ENCODE measurements at regions not wholly inside any gene's neighbourhood (a gene's known extent, or its start where the extent isn't known, plus 50 kb on each side); places are given as distances from the start of the nearest gene placed in this dataset.
A peak's percentile ranks its signal among the peaks of the same experiment; 100 is the strongest.
"Not testable (repeated sequence)": the region's sequence is repeated elsewhere in the genome, so short reads cannot be mapped to it uniquely, and the experiment has no call there.

- DNase-seq: no peak
- H3K27me3 Mint-ChIP-seq: peaks cover 72% of the 10 kb centered on the region
- no peak overlapping the region for H3K27ac Mint-ChIP-seq
- no peaks in the 10 kb centered on the region for H3K9me3 Mint-ChIP-seq
- no peak overlapping the region for H3K4me3 Mint-ChIP-seq
- H3K4me1 Mint-ChIP-seq (ENCODE audit: low read depth): no peaks in the 10 kb centered on the region
- H3K36me3 Mint-ChIP-seq (ENCODE audit: low read depth): no peaks in the 10 kb centered on the region
Observed at GRCh38 chrX:130467936-130468335, 66.1 kb downstream of the RBMX2 start.

DNA sequence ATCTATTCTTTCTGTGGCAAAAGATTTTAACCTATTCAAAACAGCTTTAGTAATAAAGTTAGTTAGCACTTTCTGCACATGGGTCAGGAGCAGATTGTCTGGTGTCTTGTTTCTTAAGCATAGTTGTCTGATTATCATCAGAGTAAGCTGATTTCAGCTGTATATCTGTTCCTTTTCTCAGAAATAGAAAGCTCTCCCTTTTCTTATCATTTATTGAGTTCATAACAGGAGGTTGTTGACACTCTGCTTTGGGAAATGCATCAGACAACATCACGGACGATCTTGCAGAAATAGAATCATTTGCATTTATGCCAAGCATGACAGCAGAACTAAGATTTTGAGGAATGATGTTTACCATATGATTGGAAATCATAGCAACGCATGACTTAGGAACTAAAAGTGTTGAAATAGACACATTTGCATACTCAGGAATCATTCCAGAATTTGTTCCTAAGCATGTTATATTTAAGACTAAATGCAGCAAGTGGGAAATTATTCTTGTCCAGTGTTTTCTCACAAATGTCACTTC is 66.7 kb downstream of the RBMX2 start:
- peaks cover 69% of the 10 kb centered on the region for H3K27me3 Mint-ChIP-seq
- no peak for DNase-seq
- no peaks in the 10 kb centered on the region for H3K4me1 Mint-ChIP-seq (ENCODE audit: low read depth)
- no peak overlapping the region for H3K4me3 Mint-ChIP-seq
- H3K27ac Mint-ChIP-seq: no peak overlapping the region
- H3K9me3 Mint-ChIP-seq: no peaks in the 10 kb centered on the region
- no peaks in the 10 kb centered on the region for H3K36me3 Mint-ChIP-seq (ENCODE audit: low read depth)

GRCh38 chrX:130482871-130483270 is 81.1 kb downstream of the RBMX2 start:
- Mint-ChIP-seq H3K4me3 (no peak overlapping the region), H3K36me3 (ENCODE audit: low read depth) (no peaks in the 10 kb centered on the region), H3K4me1 (ENCODE audit: low read depth) (no peaks in the 10 kb centered on the region), H3K9me3 (no peaks in the 10 kb centered on the region), H3K27ac (no peak overlapping the region), H3K27me3 (peaks cover 17% of the 10 kb centered on the region)
- no peak for DNase-seq

DNA sequence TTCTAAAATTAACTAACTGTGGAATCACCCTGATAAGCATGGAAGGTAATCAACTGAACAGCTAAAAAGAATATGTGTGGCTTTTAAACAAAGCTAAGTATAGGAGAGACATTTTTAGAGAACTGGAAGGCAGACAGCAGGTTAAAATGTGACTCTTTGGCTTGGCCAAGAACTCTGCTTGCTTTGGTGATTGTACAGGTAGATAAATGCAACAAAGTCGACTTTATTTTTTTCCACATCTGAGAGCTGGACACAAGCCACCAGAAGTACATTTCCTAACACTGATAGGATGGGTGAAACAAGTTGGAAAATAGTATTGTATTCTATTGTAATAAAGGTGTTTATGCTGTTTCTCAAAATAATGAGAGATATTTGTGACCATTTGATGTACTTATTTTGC is 84.1 kb downstream of the RBMX2 start:
- Mint-ChIP-seq H3K27me3 (peaks cover 11% of the 10 kb centered on the region), H3K27ac (no peak overlapping the region), H3K36me3 (ENCODE audit: low read depth) (no peaks in the 10 kb centered on the region)

GRCh38 chrX:130495502-130495901 is 93.7 kb downstream of the RBMX2 start:
- not testable (repeated sequence) for H3K27ac Mint-ChIP-seq, H3K4me3 Mint-ChIP-seq
- peaks cover 20% of the 10 kb centered on the region for H3K27me3 Mint-ChIP-seq

More for the DNA sequence above, 84.1 kb downstream of the RBMX2 start:
- DNase-seq: no peak
- Mint-ChIP-seq H3K4me1 (ENCODE audit: low read depth) (no peaks in the 10 kb centered on the region), H3K4me3 (no peak overlapping the region), H3K9me3 (no peaks in the 10 kb centered on the region)

GRCh38 chrX:130497531-130497930 is 95.7 kb downstream of the RBMX2 start:
- Mint-ChIP-seq H3K27me3 (peaks cover 18% of the 10 kb centered on the region), H3K4me1 (ENCODE audit: low read depth) (no peaks in the 10 kb centered on the region), H3K36me3 (ENCODE audit: low read depth) (no peaks in the 10 kb centered on the region), H3K4me3 (no peak overlapping the region), H3K27ac (no peak overlapping the region), H3K9me3 (no peaks in the 10 kb centered on the region)
- DNase-seq: no peak

More at GRCh38 chrX:130495502-130495901, 93.7 kb downstream of the RBMX2 start:
- H3K9me3 Mint-ChIP-seq; H3K4me1 Mint-ChIP-seq (ENCODE audit: low read depth); DNase-seq; H3K36me3 Mint-ChIP-seq (ENCODE audit: low read depth): not testable (repeated sequence)

- DNase-seq: no peak
- H3K27me3 Mint-ChIP-seq: peaks cover 8% of the 10 kb centered on the region
- H3K27ac Mint-ChIP-seq: no peak overlapping the region
- H3K4me3 Mint-ChIP-seq: no peak overlapping the region
- H3K9me3 Mint-ChIP-seq: no peaks in the 10 kb centered on the region
- H3K4me1 Mint-ChIP-seq (ENCODE audit: low read depth): no peaks in the 10 kb centered on the region
- H3K36me3 Mint-ChIP-seq (ENCODE audit: low read depth): no peaks in the 10 kb centered on the region
Observed at GRCh38 chrX:130498653-130499274, 97.0 kb downstream of the RBMX2 start.

GRCh38 chrX:130502016-130502570 is 100.3 kb downstream of the RBMX2 start:
- Mint-ChIP-seq H3K36me3 (ENCODE audit: low read depth) (no peaks in the 10 kb centered on the region), H3K4me1 (ENCODE audit: low read depth) (no peaks in the 10 kb centered on the region), H3K4me3 (no peak overlapping the region), H3K27me3 (peaks cover 19% of the 10 kb centered on the region), H3K27ac (no peak overlapping the region), H3K9me3 (no peaks in the 10 kb centered on the region)
- no peak for DNase-seq

GRCh38 chrX:130504019-130504418 is 102.2 kb downstream of the RBMX2 start:
- H3K36me3 Mint-ChIP-seq (ENCODE audit: low read depth): no peaks in the 10 kb centered on the region
- H3K27ac Mint-ChIP-seq: no peak overlapping the region
- H3K4me1 Mint-ChIP-seq (ENCODE audit: low read depth): no peaks in the 10 kb centered on the region
- no peaks in the 10 kb centered on the region for H3K9me3 Mint-ChIP-seq
- DNase-seq: no peak
- peaks cover 17% of the 10 kb centered on the region for H3K27me3 Mint-ChIP-seq
- H3K4me3 Mint-ChIP-seq: no peak overlapping the region

DNA sequence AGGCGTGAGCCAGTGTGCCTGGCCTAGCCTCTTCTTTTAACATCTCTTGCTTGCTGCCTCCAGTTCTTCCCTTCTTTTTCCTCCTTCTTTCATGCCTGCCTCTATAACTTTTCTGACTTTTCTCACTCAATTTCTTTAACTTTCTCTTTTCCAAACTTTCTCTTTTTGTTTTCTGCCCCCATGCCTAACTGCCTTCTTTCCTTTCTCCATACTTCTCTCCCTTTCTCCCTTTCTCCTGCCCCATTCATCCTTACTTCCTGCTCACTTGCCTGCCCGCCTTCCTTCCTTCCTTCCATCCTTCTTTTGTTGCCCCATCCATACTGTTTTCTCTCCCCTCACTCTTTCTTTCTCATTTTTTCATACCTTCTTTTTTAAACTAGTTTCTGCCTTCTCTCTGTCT is 105.2 kb downstream of the RBMX2 start:
- no peaks in the 10 kb centered on the region for H3K36me3 Mint-ChIP-seq (ENCODE audit: low read depth)
- no peak overlapping the region for H3K27ac Mint-ChIP-seq
- DNase-seq: no peak
- peaks cover 2% of the 10 kb centered on the region for H3K9me3 Mint-ChIP-seq
- peaks cover 25% of the 10 kb centered on the region for H3K27me3 Mint-ChIP-seq
- H3K4me3 Mint-ChIP-seq: no peak overlapping the region
- H3K4me1 Mint-ChIP-seq (ENCODE audit: low read depth): no peaks in the 10 kb centered on the region

GRCh38 chrX:130512534-130512933 is 110.7 kb downstream of the RBMX2 start:
- not testable (repeated sequence) for H3K36me3 Mint-ChIP-seq (ENCODE audit: low read depth); H3K4me3 Mint-ChIP-seq

GRCh38 chrX:130516123-130516522 is 114.3 kb downstream of the RBMX2 start:
- Mint-ChIP-seq H3K36me3 (ENCODE audit: low read depth) (no peaks in the 10 kb centered on the region), H3K4me1 (ENCODE audit: low read depth) (no peaks in the 10 kb centered on the region), H3K27me3 (peaks cover 51% of the 10 kb centered on the region), H3K27ac (no peak overlapping the region), H3K4me3 (no peak overlapping the region), H3K9me3 (peaks cover 2% of the 10 kb centered on the region)
- no peak for DNase-seq

More at GRCh38 chrX:130512534-130512933, 110.7 kb downstream of the RBMX2 start:
- H3K27me3 Mint-ChIP-seq: peaks cover 53% of the 10 kb centered on the region
- H3K4me1 Mint-ChIP-seq (ENCODE audit: low read depth); DNase-seq; H3K27ac Mint-ChIP-seq; H3K9me3 Mint-ChIP-seq: not testable (repeated sequence)

DNA sequence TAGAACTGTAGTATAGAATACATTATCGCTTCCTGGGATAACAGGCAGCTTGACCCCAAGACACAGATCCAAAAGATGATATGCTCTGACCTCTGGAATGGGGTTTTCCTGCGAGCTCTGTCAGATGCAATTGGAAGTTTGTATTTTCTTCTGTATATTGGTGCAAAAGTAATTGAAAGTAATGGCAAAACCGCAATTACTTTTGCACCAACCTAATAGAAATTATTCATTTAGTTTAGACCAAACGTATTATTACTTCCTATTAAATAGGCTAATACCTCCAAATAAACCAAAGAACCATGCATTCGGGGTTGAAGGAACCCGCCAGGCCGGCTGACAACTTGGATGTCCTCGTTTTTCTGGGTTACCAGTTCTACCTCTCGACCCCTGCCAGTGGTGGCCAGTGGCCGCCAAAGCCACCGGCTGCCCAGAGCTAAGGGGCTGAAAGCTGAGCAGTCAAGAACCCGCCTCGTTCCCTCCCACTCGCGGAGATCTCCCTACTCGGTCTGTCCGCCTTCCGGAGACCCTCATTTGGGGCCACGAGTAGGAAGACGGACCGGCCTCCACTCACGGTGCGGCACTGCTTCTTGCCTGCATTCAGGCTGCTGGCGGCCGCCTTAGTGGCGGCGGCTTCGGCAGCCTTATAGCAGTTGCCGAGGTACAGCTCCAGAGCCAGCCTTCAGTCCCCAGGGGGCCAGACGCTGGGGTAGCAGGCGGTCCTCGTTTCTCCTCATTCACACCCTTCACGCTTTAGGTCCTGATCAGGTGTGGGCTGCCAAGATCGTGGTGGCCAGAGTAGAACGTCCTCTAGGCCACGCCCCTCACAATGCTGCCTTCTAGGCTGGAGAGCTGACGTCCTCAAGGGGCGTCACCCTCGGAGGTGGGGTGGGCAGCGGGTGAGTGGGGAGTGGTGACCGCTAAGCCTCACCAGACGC is 121.9 kb downstream of the RBMX2 start:
- no peaks in the 10 kb centered on the region for H3K9me3 Mint-ChIP-seq
- no peaks in the 10 kb centered on the region for H3K4me1 Mint-ChIP-seq (ENCODE audit: low read depth)
- no peak for DNase-seq
- H3K4me3 Mint-ChIP-seq: peak overlapping the region; percentile 24
- peaks cover 8% of the 10 kb centered on the region for H3K27me3 Mint-ChIP-seq
- no peak overlapping the region for H3K27ac Mint-ChIP-seq
- no peaks in the 10 kb centered on the region for H3K36me3 Mint-ChIP-seq (ENCODE audit: low read depth)

DNA sequence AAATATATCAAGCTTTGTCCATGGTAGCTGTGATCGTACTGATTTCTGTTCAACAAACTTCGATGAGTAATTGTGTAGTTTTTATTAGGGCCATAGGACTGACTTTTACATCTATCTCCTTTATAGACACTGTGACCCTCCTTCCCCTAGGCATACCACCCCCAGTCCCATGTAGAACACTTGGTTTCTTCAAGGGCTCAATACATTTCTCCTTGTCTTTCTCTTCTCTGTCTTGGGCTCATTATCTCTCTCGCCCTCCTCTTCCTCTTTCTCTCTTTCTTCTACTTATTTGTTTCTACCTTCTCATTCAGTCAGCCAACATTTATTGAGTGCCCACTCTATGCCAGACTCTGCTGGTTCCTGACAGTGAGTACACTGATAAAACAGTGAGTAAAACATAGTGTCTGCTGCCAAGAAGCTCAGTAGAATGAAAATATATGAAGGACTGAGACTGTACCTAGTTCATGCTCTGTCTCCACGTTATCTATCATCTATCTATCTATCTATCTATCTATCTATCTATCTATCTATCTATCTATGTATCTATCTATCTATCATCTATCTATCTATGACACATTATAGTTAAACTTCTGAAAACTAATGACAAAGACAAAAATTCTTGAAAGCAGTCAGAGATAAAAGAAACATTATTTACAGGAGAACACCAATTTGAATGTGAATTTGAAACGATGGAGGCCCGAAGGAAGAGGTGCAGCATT is 122.8 kb downstream of the RBMX2 start:
- Mint-ChIP-seq H3K36me3 (ENCODE audit: low read depth) (no peaks in the 10 kb centered on the region), H3K27ac (no peak overlapping the region), H3K4me3 (no peak overlapping the region), H3K9me3 (no peaks in the 10 kb centered on the region), H3K27me3 (peaks cover 8% of the 10 kb centered on the region), H3K4me1 (ENCODE audit: low read depth) (no peaks in the 10 kb centered on the region)
- DNase-seq: no peak
